Parathyroid adenoma (tissue), 2 donors: ENCODE measurements at regions not wholly inside any gene's neighbourhood (a gene's known extent, or its start where the extent isn't known, plus 50 kb on each side); places are given as distances from the start of the nearest gene placed in this dataset.

Experiments used
- H2AFZ ChIP-seq: fragments of 300-600 bp; sonication (generic); one replicate; pipeline ENCODE4 v1.7.0; 2017; ENCODE audit warnings: antibody characterized with exemption, mild to moderate bottlenecking
- H3K27ac ChIP-seq: fragments of 300-600 bp; sonication (generic); one replicate; pipeline ENCODE4 v1.7.0; 2017
- H3K27me3 ChIP-seq: fragments of 300-600 bp; sonication (generic); one replicate; pipeline ENCODE4 v1.7.0; 2017; ENCODE audit warnings: low read length; ENCODE audit not compliant: control insufficient read depth, insufficient read depth
- H3K36me3 ChIP-seq: fragments of 300-600 bp; sonication (generic); one replicate; pipeline ENCODE4 v1.7.0; 2017; ENCODE audit warnings: low read length; ENCODE audit not compliant: control insufficient read depth, insufficient read depth
- H3K4me1 ChIP-seq: fragments of 300-600 bp; sonication (generic); one replicate; pipeline ENCODE4 v1.7.0; 2017; ENCODE audit warnings: control low read depth
- H3K4me2 ChIP-seq: fragments of 300-600 bp; sonication (generic); one replicate; pipeline ENCODE4 v1.7.0; 2017; ENCODE audit warnings: low read length
- H3K4me3 ChIP-seq: fragments of 300-600 bp; sonication (generic); one replicate; pipeline ENCODE4 v1.7.0; 2017; ENCODE audit warnings: low read depth, low read length
- H3K79me2 ChIP-seq: fragments of 300-600 bp; sonication (generic); one replicate; pipeline ENCODE4 v1.7.0; 2017; ENCODE audit warnings: control low read depth
- H3K9ac ChIP-seq: fragments of 300-600 bp; sonication (generic); one replicate; pipeline ENCODE4 v1.7.0; 2017; ENCODE audit warnings: mild to moderate bottlenecking
- H3K9me3 ChIP-seq: fragments of 300-600 bp; sonication (generic); one replicate; pipeline ENCODE4 v1.7.0; 2017; ENCODE audit warnings: low read length; ENCODE audit not compliant: control insufficient read depth
- CTCF ChIP-seq: fragments of 300-600 bp; sonication (generic); IDR thresholded peaks from one replicate; pipeline ENCODE4 v1.7.0; 2017; ENCODE audit warnings: antibody characterized with exemption, mild to moderate bottlenecking
- donor health status: primary hyperparathyroidism.

DNA sequence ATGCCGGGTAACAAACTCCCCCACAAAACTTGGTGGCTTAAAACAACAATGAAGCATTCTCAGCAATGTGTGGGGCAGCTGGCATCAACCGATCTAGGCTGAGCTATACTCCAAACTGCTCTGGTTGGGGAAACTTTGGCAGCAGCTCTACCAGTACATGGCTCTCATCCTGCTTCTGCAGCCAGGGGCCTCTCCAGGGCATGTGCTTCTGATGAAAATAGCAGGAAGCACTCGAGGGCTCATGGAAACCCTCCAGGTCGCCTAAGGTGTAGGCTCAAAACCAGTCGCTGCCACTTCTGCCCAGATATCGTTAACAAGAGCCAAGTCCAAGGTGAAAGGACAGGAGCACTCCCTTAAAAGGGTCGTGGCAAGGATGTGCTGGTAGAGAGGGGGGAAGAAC is 134.1 kb downstream of the TEX36 start:
- no peaks in the 10 kb centered on the region for H3K36me3 ChIP-seq
- H3K4me3 ChIP-seq = no peak overlapping the region
- H3K27me3 ChIP-seq = no peaks in the 10 kb centered on the region
- H3K27ac ChIP-seq = no peak overlapping the region
- no peaks in the 10 kb centered on the region for H3K4me1 ChIP-seq
- no peaks in the 10 kb centered on the region for H3K9me3 ChIP-seq
- H3K4me2 ChIP-seq = no peak overlapping the region
- no peak overlapping the region for H3K9ac ChIP-seq
- no peaks in the 10 kb centered on the region for H3K79me2 ChIP-seq
- no peak for TF ChIP-seq CTCF
- H2AFZ ChIP-seq = no peak overlapping the region

DNA sequence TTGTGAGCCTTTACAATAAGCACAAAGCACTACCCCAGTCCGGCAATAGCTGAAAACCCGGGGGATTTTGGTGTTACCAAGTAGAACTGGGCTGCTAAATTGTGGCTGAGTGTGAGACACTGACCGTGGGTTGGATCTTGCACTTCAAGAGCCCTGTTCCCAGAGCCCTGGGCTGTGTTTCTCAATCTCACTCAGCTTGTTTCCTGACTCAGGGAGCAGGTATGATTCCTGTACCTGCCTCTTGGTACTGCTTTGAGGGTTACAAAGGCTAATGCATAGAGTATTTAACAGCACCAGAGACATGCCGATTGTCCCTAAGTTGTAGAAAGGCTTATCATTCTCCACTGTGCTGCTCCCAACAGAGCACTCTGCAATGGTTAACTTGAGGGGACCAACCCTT is 134.6 kb downstream of the TEX36 start:
- Histone ChIP-seq H3K27ac (no peak overlapping the region), H3K9ac (no peak overlapping the region), H3K4me2 (no peak overlapping the region), H3K36me3 (no peaks in the 10 kb centered on the region), H3K9me3 (no peaks in the 10 kb centered on the region), H2AFZ (no peak overlapping the region), H3K27me3 (no peaks in the 10 kb centered on the region), H3K4me3 (no peak overlapping the region), H3K79me2 (no peaks in the 10 kb centered on the region), H3K4me1 (no peaks in the 10 kb centered on the region)
- no peak for TF ChIP-seq CTCF

- Histone ChIP-seq H3K9me3 (no peaks in the 10 kb centered on the region), H3K27ac (no peak overlapping the region), H2AFZ (no peak overlapping the region), H3K4me2 (no peak overlapping the region), H3K36me3 (no peaks in the 10 kb centered on the region), H3K9ac (no peak overlapping the region), H3K4me3 (no peak overlapping the region), H3K27me3 (no peaks in the 10 kb centered on the region), H3K79me2 (no peaks in the 10 kb centered on the region), H3K4me1 (no peaks in the 10 kb centered on the region)
- TF ChIP-seq CTCF = no peak
Measured at GRCh38 chr10:125547010-125547650, 135.8 kb downstream of the TEX36 start.

DNA sequence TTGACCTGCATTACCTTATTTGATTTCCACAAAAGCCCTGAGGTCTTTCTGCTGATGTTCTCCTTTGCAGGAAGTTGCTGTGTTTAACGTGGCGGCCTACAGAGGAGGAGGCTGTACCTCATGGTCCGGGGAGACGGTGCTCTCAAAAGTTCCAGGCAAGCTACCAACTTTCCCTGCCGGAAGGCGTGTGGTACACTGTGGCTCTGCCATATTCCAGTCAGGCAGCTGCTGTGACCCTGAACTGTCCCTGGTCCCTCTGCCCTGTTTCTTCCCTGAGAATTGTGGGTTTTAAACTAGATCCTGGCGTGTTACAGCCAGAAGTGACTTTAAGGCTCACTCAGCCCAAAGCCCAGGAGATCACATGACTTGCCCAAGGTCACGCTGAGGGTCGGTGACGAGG is 139.2 kb downstream of the TEX36 start:
- H2AFZ ChIP-seq = no peak overlapping the region
- no peaks in the 10 kb centered on the region for H3K9me3 ChIP-seq
- no peak for TF ChIP-seq CTCF
- no peaks in the 10 kb centered on the region for H3K79me2 ChIP-seq
- H3K27me3 ChIP-seq = no peaks in the 10 kb centered on the region
- no peak overlapping the region for H3K4me3 ChIP-seq
- no peaks in the 10 kb centered on the region for H3K36me3 ChIP-seq
- H3K9ac ChIP-seq = no peak overlapping the region
- H3K4me2 ChIP-seq = no peak overlapping the region
- no peaks in the 10 kb centered on the region for H3K4me1 ChIP-seq
- H3K27ac ChIP-seq = no peak overlapping the region
